T-cell (primary cell): ENCODE measurements at regions not wholly inside any gene's neighbourhood (a gene's known extent, or its start where the extent isn't known, plus 50 kb on each side); places are given as distances from the start of the nearest gene placed in this dataset.

ENCODE experiments used
- ATAC-seq, 4 experiments: fragments of 200-7000 bp in 3 of 4; fragments of 150-1000 bp in 1 of 4; cut with Tn5 transposase; replicated peaks in 1 of 4; 1 replicate in 3 of 4; 2 replicates in 1 of 4; pipeline ENCODE4 v1.10.0; 2021; ENCODE audit warnings: moderate library complexity in 3 of 4, mild to moderate bottlenecking in 2 of 4, moderate number of reproducible peaks in 1 of 4
- CTCF ChIA-PET, 2 donors: fragments of 300-600 bp; sonication (Branson Sonifier 250); formaldehyde crosslinking; loops; one replicate each; lab custom pipeline; 2022; ENCODE audit warnings: antibody characterized with exemption in 2 of 2; lab: Charles Lee
- POLR2A ChIA-PET, 2 donors: fragments of 300-600 bp; sonication (Branson Sonifier 250); formaldehyde crosslinking; loops; one replicate each; lab custom pipeline; 2022; ENCODE audit warnings: antibody characterized with exemption in 2 of 2; lab: Charles Lee
- DNase-seq, 35 experiments: peaks; one replicate each; pipeline versions ENCODE4 v3.0.0 to v3.0.0-alpha.2; 2013 to 2023
- H3K27ac ChIP-seq: one replicate; pipeline ENCODE4 v1.5.1; 2013; ENCODE audit warnings: low read length
- H3K27me3 ChIP-seq, 2 experiments: replicated peaks in 1 of 2; 1 replicate in 1 of 2; 2 replicates in 1 of 2; pipeline versions ENCODE4 v1.6.1 to v1.7.0; 2013; ENCODE audit warnings: low read length in 1 of 2, mixed read lengths in 1 of 2; ENCODE audit not compliant: control insufficient read depth in 2 of 2, insufficient read depth in 2 of 2; ENCODE audit errors: extremely low read depth in 1 of 2
- H3K36me3 ChIP-seq, 2 donors: 1 replicate in 1 of 2; 2 replicates in 1 of 2; pipeline versions ENCODE4 v1.6.1 to v1.7.0; 2013; ENCODE audit warnings: low read length in 1 of 2; ENCODE audit not compliant: control insufficient read depth in 2 of 2, insufficient read depth in 1 of 2; ENCODE audit errors: extremely low read depth in 1 of 2
- H3K4me1 ChIP-seq, 2 experiments: 1 replicate in 1 of 2; 2 replicates in 1 of 2; pipeline versions ENCODE4 v1.6.1 to v1.7.0; 2013; ENCODE audit warnings: low read length in 2 of 2, mixed read lengths in 1 of 2; ENCODE audit not compliant: insufficient read depth in 2 of 2, control insufficient read depth in 1 of 2; ENCODE audit errors: extremely low read depth in 1 of 2
- H3K4me3 ChIP-seq, 2 donors: 1 replicate in 1 of 2; 2 replicates in 1 of 2; pipeline versions ENCODE4 v1.5.1 to v1.7.0; 2013; ENCODE audit warnings: mild to moderate bottlenecking in 2 of 2, low read length in 1 of 2, moderate library complexity in 1 of 2; ENCODE audit not compliant: control insufficient read depth in 1 of 2; ENCODE audit errors: extremely low read depth in 1 of 2
- H3K9me3 ChIP-seq: 2 replicates; pipeline ENCODE4 v1.7.0; 2013
- H3K27ac Mint-ChIP-seq, 2 donors: one replicate each; pipeline ENCODE4 v1.8.0; 2020 to 2021; ENCODE audit warnings: mild to moderate bottlenecking in 2 of 2, mixed read lengths in 2 of 2
- H3K27me3 Mint-ChIP-seq, 2 donors: one replicate each; pipeline ENCODE4 v1.8.0; 2021 to 2022; ENCODE audit warnings: mixed read lengths in 2 of 2
- H3K36me3 Mint-ChIP-seq: one replicate; pipeline ENCODE4 v1.8.0; 2021; ENCODE audit warnings: mixed read lengths
- H3K4me1 Mint-ChIP-seq, 3 donors: one replicate each; pipeline ENCODE4 v1.8.0; 2020 to 2022; ENCODE audit warnings: mixed read lengths in 3 of 3, mild to moderate bottlenecking in 1 of 3
- H3K4me3 Mint-ChIP-seq, 3 donors: one replicate each; pipeline ENCODE4 v1.8.0; 2020 to 2022; ENCODE audit warnings: mild to moderate bottlenecking in 3 of 3, mixed read lengths in 3 of 3, moderate library complexity in 3 of 3
- H3K9me3 Mint-ChIP-seq, 3 donors: one replicate each; pipeline ENCODE4 v1.8.0; 2020 to 2022; ENCODE audit warnings: mixed read lengths in 3 of 3
- WGBS: methylation state at CpG from one replicate; pipeline ENCODE4 v1.1.5; 2013; ENCODE audit warnings: missing lambda C conversion rate; ENCODE audit not compliant: insufficient coverage; 5-methylcytosine and 5-hydroxymethylcytosine counted together

GRCh38 chr4:148790691-148791090 lies 348.5 kb upstream of the NR3C2 start:
- no CpG with 5 or more reads among the region's 5 CpGs for WGBS

DNA sequence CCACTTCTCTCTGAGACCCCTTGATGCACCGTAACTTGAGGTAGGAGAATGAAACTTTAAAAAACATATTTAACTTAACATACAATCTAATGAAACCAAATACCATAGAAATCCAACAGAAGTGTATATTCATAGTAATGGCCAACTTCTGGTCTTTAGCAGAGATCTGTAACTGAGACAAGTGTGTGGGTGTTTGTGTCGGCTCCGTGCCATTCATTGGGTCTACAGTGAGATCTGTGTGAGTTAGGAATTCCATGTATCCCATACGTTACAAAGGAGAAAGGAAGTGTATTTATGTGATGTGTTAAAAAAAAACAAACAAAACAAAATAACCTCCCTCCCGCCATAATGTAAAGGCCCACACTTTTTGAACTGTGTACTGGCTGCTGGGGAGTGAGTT lies 348.0 kb upstream of the NR3C2 start:
- Mint-ChIP-seq H3K9me3 (no peaks in the 10 kb centered on the region), H3K27me3 (peaks cover 0 to 15% of the 10 kb centered on the region in 2 donors), H3K36me3 (no peaks in the 10 kb centered on the region), H3K4me1 (no peaks in the 10 kb centered on the region), H3K4me3 (no peak overlapping the region), H3K27ac (no peak overlapping the region)
- no peaks in the 10 kb centered on the region for H3K4me1 ChIP-seq
- ChIA-PET POLR2A (interaction anchor here in 1 of 2 donors (0.7 kb wide), 1 partner anchor 1098 kb away, joined by 3 read pairs; no protein-coding TSS in a partner anchor), CTCF (no interaction called here)
- H3K27me3 ChIP-seq, result no peaks in the 10 kb centered on the region
- DNase-seq (no peak), ATAC-seq (no peak)
- H3K4me3 ChIP-seq, result no peak overlapping the region
- no CpG with 5 or more reads among the region's 5 CpGs for WGBS
- H3K36me3 ChIP-seq, result no peaks in the 10 kb centered on the region
- no peak overlapping the region for H3K27ac ChIP-seq
- no peaks in the 10 kb centered on the region for H3K9me3 ChIP-seq

More at GRCh38 chr4:148790691-148791090, 348.5 kb upstream of the NR3C2 start:
- DNase-seq, result no peak
- no peak overlapping the region for H3K27ac ChIP-seq
- no peaks in the 10 kb centered on the region for H3K9me3 ChIP-seq
- Mint-ChIP-seq H3K4me1 (no peaks in the 10 kb centered on the region), H3K4me3 (no peak overlapping the region), H3K9me3 (no peaks in the 10 kb centered on the region), H3K27me3 (peaks cover 0 to 18% of the 10 kb centered on the region in 2 donors), H3K36me3 (no peaks in the 10 kb centered on the region), H3K27ac (no peak overlapping the region)
- ChIA-PET POLR2A (interaction anchor here in 1 of 2 donors (0.7 kb wide), 1 partner anchor 1098 kb away, joined by 3 read pairs; no protein-coding TSS in a partner anchor), CTCF (no interaction called here)
- no peak for ATAC-seq
- H3K4me3 ChIP-seq, result no peak overlapping the region
- no peaks in the 10 kb centered on the region for H3K27me3 ChIP-seq
- no peaks in the 10 kb centered on the region for H3K36me3 ChIP-seq
- H3K4me1 ChIP-seq, result no peaks in the 10 kb centered on the region

DNA sequence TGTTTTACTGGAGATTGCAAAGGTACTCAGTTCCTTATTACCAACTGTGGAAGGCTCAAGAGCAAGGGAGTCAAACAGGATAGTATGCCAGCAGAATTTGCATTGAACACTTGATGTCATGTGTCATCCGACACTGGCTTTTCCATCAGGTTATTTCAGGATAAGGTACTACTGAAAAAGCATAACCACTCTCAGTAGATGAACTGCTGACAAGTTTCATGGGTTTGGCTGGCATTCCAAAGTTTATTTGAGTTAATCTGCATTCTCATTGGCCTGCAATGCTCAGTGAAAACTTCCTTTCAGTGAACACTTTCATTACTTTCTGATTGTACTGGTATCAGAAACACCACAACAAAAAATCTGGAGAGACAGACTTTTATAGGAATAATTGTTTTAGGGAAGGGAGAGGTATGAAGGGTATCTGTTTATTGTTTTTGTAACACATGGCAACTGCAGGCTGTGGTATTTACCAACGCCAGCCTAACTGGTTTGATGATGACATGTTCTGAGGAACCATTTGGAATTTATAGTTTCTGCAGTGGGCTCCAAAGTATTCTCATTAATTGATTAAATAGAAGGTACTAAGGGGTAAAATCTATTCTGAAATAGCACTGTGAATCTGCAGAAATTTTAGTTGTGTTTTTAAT lies 345.7 kb upstream of the NR3C2 start:
- no peaks in the 10 kb centered on the region for H3K36me3 ChIP-seq
- H3K27ac Mint-ChIP-seq, result no peak overlapping the region
- CTCF ChIA-PET, result no interaction called here
- no peak overlapping the region for H3K27ac ChIP-seq
- 70% methylated on average over 2 of the region's 2 CpGs for WGBS
- H3K4me1 Mint-ChIP-seq, result no peaks in the 10 kb centered on the region
- no peak overlapping the region for H3K4me3 ChIP-seq
- POLR2A ChIA-PET, result no interaction called here
- ATAC-seq (no peak), DNase-seq (no peak)
- H3K4me3 Mint-ChIP-seq, result no peak overlapping the region
- no peaks in the 10 kb centered on the region for H3K9me3 ChIP-seq
- H3K36me3 Mint-ChIP-seq, result no peaks in the 10 kb centered on the region
- no peaks in the 10 kb centered on the region for H3K9me3 Mint-ChIP-seq
- peaks cover 0 to 14% of the 10 kb centered on the region in 2 donors for H3K27me3 Mint-ChIP-seq
- H3K27me3 ChIP-seq, result no peaks in the 10 kb centered on the region
- H3K4me1 ChIP-seq, result no peaks in the 10 kb centered on the region

DNA sequence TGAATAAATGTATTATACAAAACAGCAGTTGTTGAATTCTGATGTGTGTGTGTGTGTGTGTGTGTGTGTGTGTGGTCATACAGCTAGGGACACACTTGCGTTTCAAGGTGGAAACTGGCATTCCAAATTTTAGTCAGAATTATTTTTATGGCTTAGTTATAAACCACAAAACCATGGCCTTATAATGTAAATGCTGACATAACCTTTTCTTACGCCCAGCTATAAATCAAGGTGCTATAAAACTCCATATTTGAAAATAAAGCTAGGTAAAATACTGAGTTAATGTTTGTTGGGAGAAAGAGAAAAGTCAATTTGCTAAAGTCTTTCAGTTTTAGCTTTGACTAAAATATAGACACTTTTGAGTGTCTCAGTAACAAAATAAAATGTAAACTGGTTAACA lies 345.1 kb upstream of the NR3C2 start:
- no peak overlapping the region for H3K27ac ChIP-seq
- no peak for ATAC-seq
- no peak overlapping the region for H3K4me3 ChIP-seq
- no peaks in the 10 kb centered on the region for H3K4me1 Mint-ChIP-seq
- peaks cover 0 to 14% of the 10 kb centered on the region in 2 donors for H3K27me3 Mint-ChIP-seq
- no peaks in the 10 kb centered on the region for H3K9me3 ChIP-seq
- H3K27ac Mint-ChIP-seq, result no peak overlapping the region
- no peaks in the 10 kb centered on the region for H3K9me3 Mint-ChIP-seq
- H3K36me3 ChIP-seq, result no peaks in the 10 kb centered on the region
- ChIA-PET POLR2A (no interaction called here), CTCF (no interaction called here)
- no peaks in the 10 kb centered on the region for H3K4me1 ChIP-seq
- no peak overlapping the region for H3K4me3 Mint-ChIP-seq
- no peaks in the 10 kb centered on the region for H3K27me3 ChIP-seq
- no peaks in the 10 kb centered on the region for H3K36me3 Mint-ChIP-seq
- no peak for DNase-seq
- no CpG with 5 or more reads among the region's 2 CpGs for WGBS

DNA sequence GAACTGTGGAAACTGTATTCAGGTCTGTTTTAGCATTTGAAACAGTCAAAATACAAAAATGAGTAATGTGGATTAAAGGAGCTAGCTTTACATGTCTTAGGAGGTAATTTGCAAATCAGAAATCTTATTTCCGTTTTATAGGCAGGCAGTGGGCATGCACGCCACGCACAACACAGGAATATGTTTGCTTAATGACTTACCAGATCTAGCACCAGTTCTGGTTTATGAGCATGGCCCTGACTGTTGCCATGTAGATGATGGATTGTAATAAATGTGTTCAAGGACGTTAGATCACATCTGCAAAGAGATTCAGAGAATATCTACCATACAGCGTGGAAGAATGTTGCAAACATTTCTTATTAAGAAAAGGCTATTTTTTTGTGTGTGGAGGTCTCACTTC lies 344.5 kb upstream of the NR3C2 start:
- H3K27me3 ChIP-seq, result no peaks in the 10 kb centered on the region
- ATAC-seq (no peak), DNase-seq (no peak)
- H3K4me3 ChIP-seq, result no peak overlapping the region
- no peaks in the 10 kb centered on the region for H3K9me3 ChIP-seq
- peaks cover 0 to 14% of the 10 kb centered on the region in 2 donors for H3K27me3 Mint-ChIP-seq
- WGBS, result 100% methylated on average over 1 of the region's 5 CpGs
- no peaks in the 10 kb centered on the region for H3K9me3 Mint-ChIP-seq
- H3K4me1 Mint-ChIP-seq, result no peaks in the 10 kb centered on the region
- no peaks in the 10 kb centered on the region for H3K4me1 ChIP-seq
- H3K36me3 Mint-ChIP-seq, result no peaks in the 10 kb centered on the region
- H3K4me3 Mint-ChIP-seq, result no peak overlapping the region
- no peak overlapping the region for H3K27ac ChIP-seq
- ChIA-PET POLR2A (no interaction called here), CTCF (no interaction called here)
- no peaks in the 10 kb centered on the region for H3K36me3 ChIP-seq
- H3K27ac Mint-ChIP-seq, result no peak overlapping the region

GRCh38 chr4:148782284-148782683 lies 340.1 kb upstream of the NR3C2 start:
- no peaks in the 10 kb centered on the region for H3K9me3 ChIP-seq
- Mint-ChIP-seq H3K36me3 (no peaks in the 10 kb centered on the region), H3K9me3 (peaks cover 0 to 6% (median 0%) of the 10 kb centered on the region in 3 donors), H3K27ac (no peak overlapping the region), H3K27me3 (no peaks in the 10 kb centered on the region), H3K4me1 (no peaks in the 10 kb centered on the region), H3K4me3 (no peak overlapping the region)
- H3K27me3 ChIP-seq, result no peaks in the 10 kb centered on the region
- ATAC-seq (no peak), DNase-seq (no peak)
- no peaks in the 10 kb centered on the region for H3K36me3 ChIP-seq
- H3K4me1 ChIP-seq, result no peaks in the 10 kb centered on the region
- no peak overlapping the region for H3K4me3 ChIP-seq
- ChIA-PET CTCF (no interaction called here), POLR2A (no interaction called here)
- H3K27ac ChIP-seq, result no peak overlapping the region
- WGBS, result 88% methylated on average over 4 of the region's 4 CpGs
